ENCODE measurements at regions not wholly inside any gene's neighbourhood (a gene's known extent, or its start where the extent isn't known, plus 50 kb on each side); places are given as distances from the start of the nearest gene placed in this dataset.

- 52% methylated on average over 3 of the region's 3 CpGs for WGBS (ENCODE audit: low lambda C conversion rate, missing lambda C conversion rate)
Measured at GRCh38 chr20:39875492-39876110, 813.4 kb downstream of the MAFB start.

DNA sequence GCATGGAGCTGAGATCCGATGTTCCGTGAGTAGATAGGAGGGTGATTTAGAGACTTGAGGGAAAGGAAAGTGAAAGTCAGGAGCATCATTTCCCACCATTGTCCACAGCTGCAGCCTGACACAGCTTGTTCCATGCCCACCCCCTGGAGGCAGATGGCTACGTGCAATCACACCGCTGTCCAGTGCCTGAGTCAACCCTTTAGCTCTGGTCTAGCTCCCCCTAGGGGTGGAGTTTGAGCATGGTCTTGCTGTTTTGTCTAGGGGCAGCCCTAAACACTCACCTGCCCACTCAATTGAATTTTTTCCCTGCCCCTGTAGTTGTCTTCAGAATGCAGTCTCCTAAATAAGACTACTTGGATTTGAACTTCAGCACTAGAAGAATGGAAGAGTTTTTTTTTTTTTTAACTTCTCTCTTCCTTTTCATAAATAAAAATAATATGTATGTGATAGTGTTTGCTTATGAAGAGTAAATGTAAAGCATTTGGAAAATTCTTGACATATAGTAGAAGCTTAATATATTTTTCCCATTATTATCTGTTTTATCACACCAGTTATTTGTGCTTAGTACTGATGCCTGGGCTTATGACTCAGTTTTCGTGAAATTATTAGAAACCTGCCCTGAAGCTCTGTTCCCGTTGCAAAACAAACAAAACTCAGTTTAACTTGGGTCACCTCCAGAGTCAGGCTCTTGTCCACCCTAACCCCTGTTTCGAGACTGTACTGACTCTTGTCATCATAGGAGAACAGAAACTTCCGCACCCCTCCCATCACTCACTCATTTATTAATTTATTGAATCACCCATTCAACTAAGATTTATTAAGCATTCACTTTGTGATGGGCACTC lies 814.8 kb downstream of the MAFB start:
- Histone ChIP-seq H3K79me2 (no peaks in the 10 kb centered on the region), H3K27me3 (no peaks in the 10 kb centered on the region), H2AFZ (no peak overlapping the region), H3K4me3 (no peak overlapping the region), H3K27ac (no peak overlapping the region), H3K4me1 (ENCODE audit: insufficient read depth) (peaks cover 4% of the 10 kb centered on the region), H3K9me2 (replicated peaks; ENCODE audit: insufficient read depth) (no peaks in the 10 kb centered on the region), H3K9me3 (ENCODE audit: low read depth) (no peaks in the 10 kb centered on the region), H4K20me1 (ENCODE audit: insufficient read depth, poor library complexity, severe bottlenecking) (no peaks in the 10 kb centered on the region), H3K4me2 (no peak overlapping the region), H3K36me3 (replicated peaks; ENCODE audit: insufficient read depth, low read depth) (no peaks in the 10 kb centered on the region)
- TF ChIP-seq EZH2 (IDR thresholded peaks at IDR 0.05; ENCODE audit: borderline replicate concordance), result no peak
- TF ChIP-seq, protein P1, sequence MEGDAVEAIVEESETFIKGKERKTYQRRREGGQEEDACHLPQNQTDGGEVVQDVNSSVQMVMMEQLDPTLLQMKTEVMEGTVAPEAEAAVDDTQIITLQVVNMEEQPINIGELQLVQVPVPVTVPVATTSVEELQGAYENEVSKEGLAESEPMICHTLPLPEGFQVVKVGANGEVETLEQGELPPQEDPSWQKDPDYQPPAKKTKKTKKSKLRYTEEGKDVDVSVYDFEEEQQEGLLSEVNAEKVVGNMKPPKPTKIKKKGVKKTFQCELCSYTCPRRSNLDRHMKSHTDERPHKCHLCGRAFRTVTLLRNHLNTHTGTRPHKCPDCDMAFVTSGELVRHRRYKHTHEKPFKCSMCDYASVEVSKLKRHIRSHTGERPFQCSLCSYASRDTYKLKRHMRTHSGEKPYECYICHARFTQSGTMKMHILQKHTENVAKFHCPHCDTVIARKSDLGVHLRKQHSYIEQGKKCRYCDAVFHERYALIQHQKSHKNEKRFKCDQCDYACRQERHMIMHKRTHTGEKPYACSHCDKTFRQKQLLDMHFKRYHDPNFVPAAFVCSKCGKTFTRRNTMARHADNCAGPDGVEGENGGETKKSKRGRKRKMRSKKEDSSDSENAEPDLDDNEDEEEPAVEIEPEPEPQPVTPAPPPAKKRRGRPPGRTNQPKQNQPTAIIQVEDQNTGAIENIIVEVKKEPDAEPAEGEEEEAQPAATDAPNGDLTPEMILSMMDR (IDR thresholded peaks at IDR 0.05; ENCODE audit: poor library complexity), result peak; percentile 72
- WGBS (ENCODE audit: low lambda C conversion rate, missing lambda C conversion rate), result 67% methylated on average over 8 of the region's 8 CpGs
- DNase-seq (ENCODE audit: low spot score), result peak; percentile 89

More at GRCh38 chr20:39875492-39876110, 813.4 kb downstream of the MAFB start:
- no peak for DNase-seq (ENCODE audit: low spot score)
- H3K36me3 ChIP-seq (replicated peaks; ENCODE audit: insufficient read depth, low read depth), result no peaks in the 10 kb centered on the region
- peaks cover 4% of the 10 kb centered on the region for H3K4me1 ChIP-seq (ENCODE audit: insufficient read depth)
- no peak overlapping the region for H3K4me3 ChIP-seq
- H3K4me2 ChIP-seq, result no peak overlapping the region
- no peak overlapping the region for H3K27ac ChIP-seq
- H2AFZ ChIP-seq, result no peak overlapping the region
- no peaks in the 10 kb centered on the region for H3K9me3 ChIP-seq (ENCODE audit: low read depth)
- H3K79me2 ChIP-seq, result no peaks in the 10 kb centered on the region
- TF ChIP-seq EZH2 (IDR thresholded peaks at IDR 0.05; ENCODE audit: borderline replicate concordance), result no peak
- TF ChIP-seq, protein P1 (IDR thresholded peaks at IDR 0.05; ENCODE audit: poor library complexity), result no peak
- no peak for TF ChIP-seq EZH2phosphoT487 (IDR thresholded peaks at IDR 0.05; ENCODE audit: low read depth, severe bottlenecking, unreplicated experiment)
- no peaks in the 10 kb centered on the region for H3K9me2 ChIP-seq (replicated peaks; ENCODE audit: insufficient read depth)
- no peaks in the 10 kb centered on the region for H3K27me3 ChIP-seq
- no peaks in the 10 kb centered on the region for H4K20me1 ChIP-seq (ENCODE audit: insufficient read depth, poor library complexity, severe bottlenecking)

DNA sequence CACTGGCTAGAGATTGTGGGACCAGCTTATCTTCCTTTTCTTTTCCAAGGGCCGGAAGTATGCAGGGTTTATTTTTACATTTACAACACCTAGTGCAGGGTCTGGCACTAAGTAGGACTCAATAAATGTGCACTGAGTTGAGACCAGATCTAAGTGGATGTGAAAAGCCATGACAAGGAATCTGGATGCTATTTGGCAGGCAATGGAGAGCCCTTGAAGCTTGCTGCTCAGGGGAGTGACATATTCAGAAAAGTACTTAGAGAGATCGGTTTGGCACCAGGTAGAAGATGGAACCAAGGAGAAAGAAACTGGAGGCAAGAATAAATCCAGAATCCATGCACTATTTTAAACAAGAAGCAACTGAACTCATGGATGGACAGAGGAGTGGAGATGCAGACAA lies 815.8 kb downstream of the MAFB start:
- Histone ChIP-seq H3K36me3 (replicated peaks; ENCODE audit: insufficient read depth, low read depth) (no peaks in the 10 kb centered on the region), H3K4me3 (no peak overlapping the region), H3K4me2 (no peak overlapping the region), H3K79me2 (no peaks in the 10 kb centered on the region), H3K4me1 (ENCODE audit: insufficient read depth) (peaks cover 4% of the 10 kb centered on the region), H3K27ac (no peak overlapping the region), H3K27me3 (no peaks in the 10 kb centered on the region), H3K9me3 (ENCODE audit: low read depth) (no peaks in the 10 kb centered on the region), H3K9me2 (replicated peaks; ENCODE audit: insufficient read depth) (no peaks in the 10 kb centered on the region), H4K20me1 (ENCODE audit: insufficient read depth, poor library complexity, severe bottlenecking) (no peaks in the 10 kb centered on the region), H2AFZ (no peak overlapping the region)
- no peak for DNase-seq (ENCODE audit: low spot score)
- 77% methylated on average over 2 of the region's 2 CpGs for WGBS (ENCODE audit: low lambda C conversion rate, missing lambda C conversion rate)
- TF ChIP-seq, protein P1 (IDR thresholded peaks at IDR 0.05; ENCODE audit: poor library complexity), result no peak
- TF ChIP-seq EZH2phosphoT487 (IDR thresholded peaks at IDR 0.05; ENCODE audit: low read depth, severe bottlenecking, unreplicated experiment), result no peak
- no peak for TF ChIP-seq EZH2 (IDR thresholded peaks at IDR 0.05; ENCODE audit: borderline replicate concordance)
